ENCODE measurements at regions not wholly inside any gene's neighbourhood (a gene's known extent, or its start where the extent isn't known, plus 50 kb on each side); places are given as distances from the start of the nearest gene placed in this dataset.

DNA sequence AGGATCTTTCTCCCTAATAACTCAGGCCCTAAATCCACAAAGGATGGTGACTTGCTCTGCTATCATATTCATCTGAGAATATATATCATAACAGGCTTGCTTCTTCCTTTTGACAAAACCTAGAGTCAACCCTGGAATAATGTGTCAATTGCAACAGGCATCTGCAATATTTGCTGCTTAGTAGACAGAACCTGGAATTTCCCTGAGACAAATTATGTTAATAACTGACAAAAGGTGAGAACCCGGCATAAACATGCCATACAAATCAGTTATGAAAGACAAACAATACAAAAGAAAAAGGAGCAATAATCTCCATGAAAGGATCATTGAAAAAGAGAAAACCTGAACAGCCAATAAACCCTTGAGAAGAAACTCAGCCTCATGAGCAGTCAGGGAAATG, 114.5 kb upstream of the CDCA7L start:
- TF ChIP-seq, protein P1, sequence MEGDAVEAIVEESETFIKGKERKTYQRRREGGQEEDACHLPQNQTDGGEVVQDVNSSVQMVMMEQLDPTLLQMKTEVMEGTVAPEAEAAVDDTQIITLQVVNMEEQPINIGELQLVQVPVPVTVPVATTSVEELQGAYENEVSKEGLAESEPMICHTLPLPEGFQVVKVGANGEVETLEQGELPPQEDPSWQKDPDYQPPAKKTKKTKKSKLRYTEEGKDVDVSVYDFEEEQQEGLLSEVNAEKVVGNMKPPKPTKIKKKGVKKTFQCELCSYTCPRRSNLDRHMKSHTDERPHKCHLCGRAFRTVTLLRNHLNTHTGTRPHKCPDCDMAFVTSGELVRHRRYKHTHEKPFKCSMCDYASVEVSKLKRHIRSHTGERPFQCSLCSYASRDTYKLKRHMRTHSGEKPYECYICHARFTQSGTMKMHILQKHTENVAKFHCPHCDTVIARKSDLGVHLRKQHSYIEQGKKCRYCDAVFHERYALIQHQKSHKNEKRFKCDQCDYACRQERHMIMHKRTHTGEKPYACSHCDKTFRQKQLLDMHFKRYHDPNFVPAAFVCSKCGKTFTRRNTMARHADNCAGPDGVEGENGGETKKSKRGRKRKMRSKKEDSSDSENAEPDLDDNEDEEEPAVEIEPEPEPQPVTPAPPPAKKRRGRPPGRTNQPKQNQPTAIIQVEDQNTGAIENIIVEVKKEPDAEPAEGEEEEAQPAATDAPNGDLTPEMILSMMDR (IDR thresholded peaks at IDR 0.05): no peak
- no peak for TF ChIP-seq POLR2A (IDR thresholded peaks at IDR 0.05)
